Stimulated activated CD4-positive, alpha-beta T cell treated with anti-CD3 and anti-CD28 coated beads, Interleukin-12 subunit alpha, Interleukin-12 subunit beta, amount 100 ng/mL, for 4 hours (primary cell): ENCODE measurements at regions not wholly inside any gene's neighbourhood (a gene's known extent, or its start where the extent isn't known, plus 50 kb on each side); places are given as distances from the start of the nearest gene placed in this dataset.
"Not testable (repeated sequence)": the region's sequence is repeated elsewhere in the genome, so short reads cannot be mapped to it uniquely, and the experiment has no call there.

Experiments used
- DNase-seq: peaks from one replicate; pipeline ENCODE4 v3.0.0-alpha.2; 2020

GRCh38 chr5:163706053-163706771 is 200.8 kb downstream of the MAT2B start:
- no peak for DNase-seq

- no peak for DNase-seq
Measured at GRCh38 chr5:163712011-163712410, 206.6 kb downstream of the MAT2B start.

GRCh38 chr5:163718272-163718671 is 212.9 kb downstream of the MAT2B start:
- no peak for DNase-seq

GRCh38 chr5:163724305-163724704 is 218.9 kb downstream of the MAT2B start:
- no peak for DNase-seq

- DNase-seq, result no peak
Measured at GRCh38 chr5:163727028-163727427, 221.6 kb downstream of the MAT2B start.

GRCh38 chr5:163730206-163730756 is 224.9 kb downstream of the MAT2B start:
- DNase-seq, result no peak

- no peak for DNase-seq
Measured at GRCh38 chr5:163731256-163731655, 225.8 kb downstream of the MAT2B start.

DNA sequence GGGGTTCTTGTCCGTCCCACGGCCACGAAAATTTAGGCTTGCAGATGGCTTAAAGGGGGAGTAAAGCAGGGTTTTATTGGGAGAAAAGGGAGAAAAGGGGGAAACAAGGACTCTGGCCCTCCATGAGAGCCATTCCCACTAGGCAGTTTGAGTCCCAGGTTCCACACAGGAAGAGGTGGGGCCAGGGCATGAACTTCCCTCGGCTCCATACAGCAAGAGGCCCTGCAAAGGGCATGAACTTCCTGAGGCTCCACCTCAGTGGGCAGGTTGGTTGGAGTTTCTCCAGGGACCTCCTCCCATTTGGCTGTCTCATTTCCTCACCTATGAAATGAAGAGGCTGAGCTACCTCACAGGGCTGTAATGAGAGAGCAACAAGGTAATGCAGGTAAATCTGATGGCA is 229.7 kb downstream of the MAT2B start:
- no peak for DNase-seq

GRCh38 chr5:163747586-163747985 is 242.2 kb downstream of the MAT2B start:
- no peak for DNase-seq

DNA sequence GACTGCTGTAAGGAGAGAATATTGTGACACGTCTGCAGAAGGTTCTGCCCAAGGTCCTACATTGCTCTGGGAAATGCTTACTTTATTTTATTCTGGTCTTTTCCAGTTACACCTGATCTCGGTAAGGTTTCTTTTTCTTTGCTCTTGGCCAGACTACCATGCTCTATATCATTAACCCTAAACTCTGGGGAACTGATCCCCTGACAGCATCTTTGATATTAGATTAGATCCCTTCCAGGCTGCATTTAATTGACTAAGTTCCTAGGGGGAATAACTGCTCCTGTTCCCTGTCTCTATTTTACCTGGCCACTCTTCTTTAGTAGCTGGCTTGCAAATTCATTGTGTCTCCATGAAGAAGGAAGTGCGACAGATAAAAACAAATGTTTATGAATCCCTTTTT is 243.5 kb downstream of the MAT2B start:
- DNase-seq, result no peak

- not testable (repeated sequence) for DNase-seq
Measured at GRCh38 chr5:163750415-163750814, 245.0 kb downstream of the MAT2B start.

- DNase-seq, result no peak
Measured at GRCh38 chr5:163755505-163755904, 250.1 kb downstream of the MAT2B start.

DNA sequence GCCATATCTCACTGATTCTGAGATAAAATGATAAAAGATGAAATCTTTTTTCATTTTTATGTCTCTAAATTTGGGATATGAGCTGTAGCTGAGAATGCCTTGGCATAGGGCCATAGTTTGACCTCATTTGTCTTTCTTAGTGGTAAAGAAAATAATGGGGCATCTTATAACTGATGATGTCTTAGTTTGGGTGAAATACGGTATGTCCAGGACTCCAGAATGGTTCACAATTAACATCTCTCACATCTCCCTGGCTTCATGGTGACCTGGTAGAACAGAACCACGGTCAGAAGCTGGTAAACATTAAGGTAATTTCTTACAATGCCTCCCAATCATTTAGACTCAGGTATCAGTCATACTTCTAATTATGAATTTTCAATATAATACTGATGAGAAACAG is 250.8 kb downstream of the MAT2B start:
- no peak for DNase-seq

DNA sequence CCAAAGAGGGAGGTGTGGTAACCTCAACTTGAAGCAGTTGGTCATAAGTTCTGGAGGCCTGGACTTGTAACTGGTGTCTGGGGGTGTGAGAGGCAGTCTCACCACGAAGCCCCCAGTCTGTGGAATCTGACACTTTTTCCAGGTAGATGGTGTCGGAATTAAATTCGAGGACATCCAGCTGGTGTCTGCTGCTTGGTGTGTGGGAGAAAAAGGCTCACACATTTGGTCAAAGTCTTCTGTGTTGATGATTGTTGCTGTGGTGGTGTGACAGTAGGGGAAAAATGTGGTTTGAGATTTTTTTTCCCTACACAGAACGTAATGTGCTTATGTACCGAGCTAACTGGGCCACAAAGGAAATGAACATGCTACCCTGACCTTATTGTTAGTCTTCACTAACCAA is 251.9 kb downstream of the MAT2B start:
- DNase-seq, result no peak

- DNase-seq, result no peak
Measured at GRCh38 chr5:163758283-163758711, 252.9 kb downstream of the MAT2B start.

- DNase-seq, result no peak
Measured at GRCh38 chr5:163759000-163759704, 253.7 kb downstream of the MAT2B start.

DNA sequence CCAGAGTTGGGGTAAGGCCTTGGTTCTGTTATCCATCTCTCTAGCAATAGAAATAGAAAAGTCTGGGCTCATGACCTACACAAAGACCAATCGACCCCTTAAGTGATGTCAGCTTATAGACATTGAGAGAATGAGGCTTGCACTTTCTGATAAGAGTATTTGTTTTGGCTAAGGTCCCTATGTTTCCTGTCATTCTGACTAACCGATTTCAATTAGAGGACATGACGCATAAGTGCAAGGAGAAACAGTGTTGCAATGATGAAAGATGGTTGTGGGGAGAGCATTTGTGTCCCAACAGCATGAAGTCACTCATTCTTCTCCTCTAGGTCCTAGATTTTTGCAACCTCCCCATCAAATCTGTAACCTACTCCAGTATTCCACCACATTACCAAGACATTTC is 255.1 kb downstream of the MAT2B start:
- no peak for DNase-seq

DNA sequence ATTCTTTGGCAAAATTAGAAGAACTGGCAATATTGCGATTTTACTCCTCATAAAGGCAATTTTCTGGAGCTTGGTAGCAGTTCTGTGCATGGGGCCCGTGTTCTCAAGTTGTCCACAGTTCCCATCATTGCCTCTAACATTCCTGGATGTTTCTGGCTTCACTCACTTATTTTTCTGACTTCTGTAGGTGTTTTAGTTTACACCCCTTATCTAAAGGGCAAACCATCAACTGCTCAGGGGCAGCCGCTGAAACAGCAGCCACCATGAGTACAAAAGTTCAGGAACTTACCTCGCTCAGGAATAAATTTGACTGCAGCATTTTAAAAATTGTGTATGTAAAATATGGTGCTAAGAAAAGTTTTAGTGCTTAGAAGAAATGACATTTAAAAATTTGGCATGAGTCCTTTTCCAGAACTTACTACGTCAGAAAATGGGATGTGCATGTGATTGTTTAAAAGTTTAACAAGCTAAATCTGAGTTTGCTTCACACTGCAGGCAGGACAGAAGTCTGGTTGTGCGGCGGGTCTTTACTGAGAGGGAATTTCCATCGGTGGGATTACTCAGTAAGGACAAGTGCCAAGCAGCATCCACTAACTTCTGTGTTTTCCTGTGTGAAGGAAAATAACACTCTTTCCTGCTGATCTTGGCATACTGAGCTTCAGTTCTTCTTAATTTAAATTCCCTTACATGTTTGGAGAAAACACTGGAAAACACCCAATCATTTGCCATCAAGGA is 261.7 kb downstream of the MAT2B start:
- DNase-seq, result no peak

DNA sequence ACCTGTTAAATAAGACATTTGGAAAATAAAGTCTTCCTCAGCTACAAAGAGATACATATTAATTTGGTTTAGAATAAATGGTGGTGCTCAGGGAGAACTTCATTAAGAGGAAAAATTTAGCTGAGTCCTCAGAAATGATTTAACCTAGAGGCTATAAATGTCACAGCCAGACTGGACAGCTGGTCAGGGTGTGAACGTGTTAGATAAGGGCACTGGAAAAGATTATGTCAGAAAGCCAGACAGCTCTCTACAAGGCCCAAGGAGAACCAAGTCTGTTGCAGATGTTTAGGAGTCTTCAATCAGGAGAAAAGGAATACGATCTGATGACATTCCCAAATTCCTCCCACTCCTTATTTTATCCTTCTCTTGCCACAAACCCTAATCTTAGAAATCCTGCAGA is 265.2 kb downstream of the MAT2B start:
- DNase-seq, result no peak

GRCh38 chr5:163772241-163772640 is 266.8 kb downstream of the MAT2B start:
- DNase-seq, result no peak

GRCh38 chr5:163772644-163773043 is 267.2 kb downstream of the MAT2B start:
- DNase-seq, result no peak

GRCh38 chr5:163773226-163773625 is 267.8 kb downstream of the MAT2B start:
- DNase-seq, result no peak

DNA sequence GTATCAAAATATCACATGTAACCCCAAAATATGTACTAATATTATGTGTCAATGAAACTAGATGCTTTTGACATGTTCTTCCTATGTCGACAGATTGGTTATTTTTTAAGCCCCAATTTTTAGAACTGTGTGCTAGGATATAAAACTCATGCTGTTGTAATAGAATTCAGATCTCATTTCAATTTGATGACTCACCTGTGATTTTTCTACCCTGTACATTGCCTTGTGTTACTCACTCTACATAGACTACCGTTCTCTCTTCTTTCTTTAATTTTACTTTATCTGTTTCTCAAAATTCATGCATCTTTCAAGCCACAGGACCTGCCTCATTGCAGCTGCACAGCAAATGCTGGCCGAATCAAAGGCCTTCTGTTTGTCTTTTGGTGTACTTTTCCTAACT is 284.5 kb downstream of the MAT2B start:
- no peak for DNase-seq

- DNase-seq, result no peak
Measured at GRCh38 chr5:163790497-163790896, 285.1 kb downstream of the MAT2B start.
